ENCODE measurements at regions not wholly inside any gene's neighbourhood (a gene's known extent, or its start where the extent isn't known, plus 50 kb on each side); places are given as distances from the start of the nearest gene placed in this dataset.

DNA sequence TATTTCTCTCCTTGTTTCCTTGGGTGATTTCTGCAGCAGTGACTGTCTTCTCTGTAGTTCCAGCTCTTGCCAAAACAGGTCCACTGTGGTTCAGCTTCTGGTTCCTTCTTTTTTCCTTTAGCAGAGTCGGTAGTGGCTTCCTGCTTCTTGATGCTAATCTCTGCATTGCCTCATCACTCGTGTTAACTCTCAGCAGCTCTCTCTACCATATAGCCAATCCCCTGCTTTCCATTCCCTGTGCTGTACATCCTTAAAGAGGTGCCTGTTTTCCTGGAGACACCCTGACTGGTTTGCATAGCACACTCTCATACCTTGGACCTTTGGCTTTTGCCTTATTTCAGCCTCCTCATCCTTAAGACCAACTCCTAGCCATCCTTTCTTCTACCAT lies 191.2 kb upstream of the LNX1 start:
- Histone ChIP-seq H3K9me3 (ENCODE audit: control insufficient read depth, insufficient read depth, low read depth, low read length) (no peaks in the 10 kb centered on the region), H3K4me3 (ENCODE audit: low read depth in 2 of 2, low read length in 2 of 2) (no peak overlapping the region), H3K27me3 (ENCODE audit: control insufficient read depth, insufficient read depth, low read length) (no peaks in the 10 kb centered on the region), H3K4me1 (ENCODE audit: control insufficient read depth, insufficient read depth, low read length) (no peaks in the 10 kb centered on the region), H3K36me3 (ENCODE audit: control insufficient read depth, insufficient read depth, low read length) (no peaks in the 10 kb centered on the region), H3K27ac (ENCODE audit: low read length) (no peak overlapping the region)
- ATAC-seq (no peak), DNase-seq (ENCODE audit: low read depth, low spot score) (no peak)
- no TSS peak for BruUV-seq (replicated peaks)
- in situ Hi-C loops (cut with HindIII; ENCODE audit: low pct_unique_long_range_greater_than_20kb, low sequenced_read_pairs), result no loop called here
- ChIA-PET CTCF (no interaction called here), POLR2A (no interaction called here)
- no peak for TF ChIP-seq SIN3A (IDR thresholded peaks at IDR 0.05; ENCODE audit: borderline replicate concordance, insufficient read depth, low read depth, low read length)
- no peak for TF ChIP-seq POLR2AphosphoS5 (IDR thresholded peaks at IDR 0.05; ENCODE audit: low read depth, low read length)
- no peak for TF ChIP-seq TCF7L2 (IDR thresholded peaks at IDR 0.05; ENCODE audit: low read depth, low read length)
- TF ChIP-seq, protein P1, sequence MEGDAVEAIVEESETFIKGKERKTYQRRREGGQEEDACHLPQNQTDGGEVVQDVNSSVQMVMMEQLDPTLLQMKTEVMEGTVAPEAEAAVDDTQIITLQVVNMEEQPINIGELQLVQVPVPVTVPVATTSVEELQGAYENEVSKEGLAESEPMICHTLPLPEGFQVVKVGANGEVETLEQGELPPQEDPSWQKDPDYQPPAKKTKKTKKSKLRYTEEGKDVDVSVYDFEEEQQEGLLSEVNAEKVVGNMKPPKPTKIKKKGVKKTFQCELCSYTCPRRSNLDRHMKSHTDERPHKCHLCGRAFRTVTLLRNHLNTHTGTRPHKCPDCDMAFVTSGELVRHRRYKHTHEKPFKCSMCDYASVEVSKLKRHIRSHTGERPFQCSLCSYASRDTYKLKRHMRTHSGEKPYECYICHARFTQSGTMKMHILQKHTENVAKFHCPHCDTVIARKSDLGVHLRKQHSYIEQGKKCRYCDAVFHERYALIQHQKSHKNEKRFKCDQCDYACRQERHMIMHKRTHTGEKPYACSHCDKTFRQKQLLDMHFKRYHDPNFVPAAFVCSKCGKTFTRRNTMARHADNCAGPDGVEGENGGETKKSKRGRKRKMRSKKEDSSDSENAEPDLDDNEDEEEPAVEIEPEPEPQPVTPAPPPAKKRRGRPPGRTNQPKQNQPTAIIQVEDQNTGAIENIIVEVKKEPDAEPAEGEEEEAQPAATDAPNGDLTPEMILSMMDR (IDR thresholded peaks at IDR 0.05), result no peak
- TF ChIP-seq, protein P2, sequence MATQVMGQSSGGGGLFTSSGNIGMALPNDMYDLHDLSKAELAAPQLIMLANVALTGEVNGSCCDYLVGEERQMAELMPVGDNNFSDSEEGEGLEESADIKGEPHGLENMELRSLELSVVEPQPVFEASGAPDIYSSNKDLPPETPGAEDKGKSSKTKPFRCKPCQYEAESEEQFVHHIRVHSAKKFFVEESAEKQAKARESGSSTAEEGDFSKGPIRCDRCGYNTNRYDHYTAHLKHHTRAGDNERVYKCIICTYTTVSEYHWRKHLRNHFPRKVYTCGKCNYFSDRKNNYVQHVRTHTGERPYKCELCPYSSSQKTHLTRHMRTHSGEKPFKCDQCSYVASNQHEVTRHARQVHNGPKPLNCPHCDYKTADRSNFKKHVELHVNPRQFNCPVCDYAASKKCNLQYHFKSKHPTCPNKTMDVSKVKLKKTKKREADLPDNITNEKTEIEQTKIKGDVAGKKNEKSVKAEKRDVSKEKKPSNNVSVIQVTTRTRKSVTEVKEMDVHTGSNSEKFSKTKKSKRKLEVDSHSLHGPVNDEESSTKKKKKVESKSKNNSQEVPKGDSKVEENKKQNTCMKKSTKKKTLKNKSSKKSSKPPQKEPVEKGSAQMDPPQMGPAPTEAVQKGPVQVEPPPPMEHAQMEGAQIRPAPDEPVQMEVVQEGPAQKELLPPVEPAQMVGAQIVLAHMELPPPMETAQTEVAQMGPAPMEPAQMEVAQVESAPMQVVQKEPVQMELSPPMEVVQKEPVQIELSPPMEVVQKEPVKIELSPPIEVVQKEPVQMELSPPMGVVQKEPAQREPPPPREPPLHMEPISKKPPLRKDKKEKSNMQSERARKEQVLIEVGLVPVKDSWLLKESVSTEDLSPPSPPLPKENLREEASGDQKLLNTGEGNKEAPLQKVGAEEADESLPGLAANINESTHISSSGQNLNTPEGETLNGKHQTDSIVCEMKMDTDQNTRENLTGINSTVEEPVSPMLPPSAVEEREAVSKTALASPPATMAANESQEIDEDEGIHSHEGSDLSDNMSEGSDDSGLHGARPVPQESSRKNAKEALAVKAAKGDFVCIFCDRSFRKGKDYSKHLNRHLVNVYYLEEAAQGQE (IDR thresholded peaks at IDR 0.05; ENCODE audit: insufficient read depth in 1 of 2, low read depth in 2 of 2, low read length in 1 of 2), result no peak
- intact Hi-C loops (cut with micrococcal nuclease; ENCODE audit: unreplicated experiment), result no loop called here

DNA sequence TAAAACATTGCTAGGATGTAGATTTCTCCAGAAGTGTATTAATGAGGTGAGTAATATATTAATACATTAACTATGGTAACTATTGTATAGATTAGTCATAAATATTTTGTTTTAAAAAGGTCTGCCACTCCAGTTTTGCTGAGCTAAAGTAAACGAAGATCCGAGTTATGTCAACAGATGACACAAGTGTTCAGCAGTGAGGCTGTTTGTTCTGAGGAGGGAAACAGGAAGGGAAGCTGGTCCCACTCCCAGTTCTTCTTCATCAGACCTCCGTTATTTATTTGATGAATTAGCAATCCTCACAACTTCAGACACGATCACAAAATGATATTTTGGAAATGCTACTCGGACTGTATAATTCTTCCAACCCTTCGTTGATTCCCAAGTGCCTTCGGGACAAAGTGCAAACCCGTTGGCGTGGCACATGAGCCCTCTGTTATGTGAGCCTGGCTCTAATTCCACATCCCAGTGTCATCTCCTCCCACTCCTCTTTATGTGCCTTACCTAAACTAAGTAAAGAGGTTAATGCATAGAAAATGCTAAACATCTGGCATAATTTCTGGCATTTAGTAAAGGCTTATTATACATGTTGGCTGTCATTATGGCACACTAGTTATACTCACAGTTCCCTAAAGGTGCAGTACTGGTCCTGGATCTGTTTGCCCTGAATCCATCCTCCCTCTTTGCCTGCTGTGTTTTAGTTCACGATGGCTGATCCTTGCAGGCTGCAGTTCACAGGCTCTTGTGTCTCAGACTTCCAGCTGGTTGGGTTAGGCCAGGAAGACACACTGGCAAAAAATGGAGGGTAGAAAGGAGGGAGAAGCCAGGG lies 190.6 kb upstream of the LNX1 start:
- ChIA-PET CTCF (no interaction called here), POLR2A (no interaction called here)
- no peak overlapping the region for H3K27ac ChIP-seq (ENCODE audit: low read length)
- H3K36me3 ChIP-seq (ENCODE audit: control insufficient read depth, insufficient read depth, low read length), result no peaks in the 10 kb centered on the region
- intact Hi-C loops (cut with micrococcal nuclease; ENCODE audit: unreplicated experiment), result no loop called here
- H3K27me3 ChIP-seq (ENCODE audit: control insufficient read depth, insufficient read depth, low read length), result no peaks in the 10 kb centered on the region
- in situ Hi-C loops (cut with HindIII; ENCODE audit: low pct_unique_long_range_greater_than_20kb, low sequenced_read_pairs), result no loop called here
- no TSS peak for BruUV-seq (replicated peaks)
- DNase-seq (ENCODE audit: low read depth, low spot score), result no peak
- H3K4me1 ChIP-seq (ENCODE audit: control insufficient read depth, insufficient read depth, low read length), result no peaks in the 10 kb centered on the region
- H3K4me3 ChIP-seq (ENCODE audit: low read depth in 2 of 2, low read length in 2 of 2), result no peak overlapping the region
- ATAC-seq, result no peak
- no peaks in the 10 kb centered on the region for H3K9me3 ChIP-seq (ENCODE audit: control insufficient read depth, insufficient read depth, low read depth, low read length)
- TF ChIP-seq POLR2AphosphoS5 (IDR thresholded peaks at IDR 0.05; ENCODE audit: low read depth, low read length) (no peak), SIN3A (IDR thresholded peaks at IDR 0.05; ENCODE audit: borderline replicate concordance, insufficient read depth, low read depth, low read length) (no peak), TCF7L2 (IDR thresholded peaks at IDR 0.05; ENCODE audit: low read depth, low read length) (no peak)
- TF ChIP-seq, protein P2 (IDR thresholded peaks at IDR 0.05; ENCODE audit: insufficient read depth in 1 of 2, low read depth in 2 of 2, low read length in 1 of 2), result no peak
- TF ChIP-seq, protein P1 (IDR thresholded peaks at IDR 0.05), result no peak

All from Panc1 (cell line).